Adrenal gland (tissue), 9 donors: ENCODE measurements at regions not wholly inside any gene's neighbourhood (a gene's known extent, or its start where the extent isn't known, plus 50 kb on each side); places are given as distances from the start of the nearest gene placed in this dataset.

Source experiments
- DNase-seq, 7 donors: peaks; one replicate each; pipeline ENCODE4 v3.0.0-alpha.2; 2019 to 2020
- H3K27ac ChIP-seq, 5 donors: fragments of 200-600 bp; sonication (generic) in 4 of 5; 1 replicate in 3 of 5; 2 replicates in 2 of 5; pipeline versions ENCODE4 v1.5.1 to v1.8.0; 2016 to 2020; ENCODE audit warnings: mild to moderate bottlenecking in 1 of 5
- H3K27me3 ChIP-seq: fragments of 200-600 bp; 2 replicates; pipeline ENCODE4 v1.8.0; 2021
- H3K36me3 ChIP-seq, 2 donors: fragments of 200-600 bp; replicated peaks in 1 of 2; 1 replicate in 1 of 2; 2 replicates in 1 of 2; pipeline versions ENCODE4 v1.5.1 to v1.8.0; 2018 to 2022
- H3K4me1 ChIP-seq, 2 donors: fragments of 200-600 bp; replicated peaks in 1 of 2; 1 replicate in 1 of 2; 2 replicates in 1 of 2; pipeline versions ENCODE4 v1.5.1 to v1.8.0; 2018 to 2021
- H3K4me3 ChIP-seq, 4 donors: fragments of 200-600 bp; sonication (generic) in 3 of 4; one replicate each; pipeline ENCODE4 v1.5.1; 2016 to 2018
- H3K9me3 ChIP-seq, 3 donors: fragments of 200-600 bp; sonication (generic) in 1 of 3; replicated peaks in 1 of 3; 1 replicate in 2 of 3; 2 replicates in 1 of 3; pipeline versions ENCODE4 v1.5.1 to v1.8.0; 2016 to 2021
- POLR2A ChIP-seq, 2 donors: fragments of 450-650 bp; IDR thresholded peaks; one replicate each; pipeline ENCODE4 v1.6.1; 2017; ENCODE audit warnings: antibody characterized with exemption in 2 of 2, mild to moderate bottlenecking in 2 of 2, moderate library complexity in 1 of 2
- WGBS, 4 donors: extraction: QIAGEN DNeasy Blood & Tissue Kit in 2 of 4; methylation state at CpG; one replicate each; pipeline versions ENCODE4 v1.1.5 to v1.1.7; 2013 to 2017; 5-methylcytosine and 5-hydroxymethylcytosine counted together
- intact Hi-C, 2 donors: fragments of 100-400 bp; cut with DNase I; formaldehyde crosslinking; loops; one replicate each; pipeline versions ENCODE4 v1.14.1 to v1.15.0; 2022 to 2023
- TF ChIP-seq, protein P1 (sequence below), 6 experiments: fragments of 450-650 bp in 4 of 6; fragments of 200-600 bp in 2 of 6; sonication (generic) in 1 of 6; IDR thresholded peaks; 1 replicate in 5 of 6; 2 replicates in 1 of 6; pipeline versions ENCODE4 v1.5.1 to v1.8.0; 2016 to 2021; ENCODE audit warnings: antibody characterized with exemption in 6 of 6, mild to moderate bottlenecking in 2 of 6, moderate library complexity in 1 of 6
- donor health status: healthy with polysubstance abuse.
- donor health status: Bipolar disorder and iron deficiency.
- donor health status: DM: yes; HTN: yes; CAD: no.
- donor health status: DM: no; HTN: no; CAD: no.
- donor health status: DM: no; HTN: no; CAD: no.

DNA sequence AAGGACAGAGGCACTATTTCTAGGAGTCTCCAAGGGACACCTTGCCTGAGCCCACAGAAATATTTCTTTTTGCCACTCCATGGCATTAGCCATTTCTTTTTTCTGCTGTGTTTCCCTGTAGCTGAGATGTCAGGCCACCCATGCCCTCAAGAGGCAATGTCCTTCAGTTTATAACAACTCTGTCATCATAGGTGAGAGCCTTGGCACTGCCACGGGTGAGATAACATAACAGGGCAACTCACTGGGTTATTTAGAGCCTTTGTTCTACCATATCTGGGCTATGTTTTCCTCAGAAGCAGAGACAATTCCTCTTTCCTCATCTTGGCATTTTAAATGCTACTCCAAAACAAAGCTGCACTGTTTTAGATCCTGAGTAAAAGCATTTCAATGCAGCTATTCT lies 99.9 kb upstream of the MAOA start:
- Histone ChIP-seq H3K36me3 (no peaks in the 10 kb centered on the region), H3K27me3 (peaks cover 16% of the 10 kb centered on the region), H3K4me3 (no peak overlapping the region), H3K27ac (no peak overlapping the region), H3K9me3 (no peaks in the 10 kb centered on the region), H3K4me1 (no peaks in the 10 kb centered on the region)
- WGBS, 4 donors = 27 to 44% (median 33%) methylated on average over 1 of the region's 1 CpG
- TF ChIP-seq, protein P1, sequence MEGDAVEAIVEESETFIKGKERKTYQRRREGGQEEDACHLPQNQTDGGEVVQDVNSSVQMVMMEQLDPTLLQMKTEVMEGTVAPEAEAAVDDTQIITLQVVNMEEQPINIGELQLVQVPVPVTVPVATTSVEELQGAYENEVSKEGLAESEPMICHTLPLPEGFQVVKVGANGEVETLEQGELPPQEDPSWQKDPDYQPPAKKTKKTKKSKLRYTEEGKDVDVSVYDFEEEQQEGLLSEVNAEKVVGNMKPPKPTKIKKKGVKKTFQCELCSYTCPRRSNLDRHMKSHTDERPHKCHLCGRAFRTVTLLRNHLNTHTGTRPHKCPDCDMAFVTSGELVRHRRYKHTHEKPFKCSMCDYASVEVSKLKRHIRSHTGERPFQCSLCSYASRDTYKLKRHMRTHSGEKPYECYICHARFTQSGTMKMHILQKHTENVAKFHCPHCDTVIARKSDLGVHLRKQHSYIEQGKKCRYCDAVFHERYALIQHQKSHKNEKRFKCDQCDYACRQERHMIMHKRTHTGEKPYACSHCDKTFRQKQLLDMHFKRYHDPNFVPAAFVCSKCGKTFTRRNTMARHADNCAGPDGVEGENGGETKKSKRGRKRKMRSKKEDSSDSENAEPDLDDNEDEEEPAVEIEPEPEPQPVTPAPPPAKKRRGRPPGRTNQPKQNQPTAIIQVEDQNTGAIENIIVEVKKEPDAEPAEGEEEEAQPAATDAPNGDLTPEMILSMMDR (IDR thresholded peaks at IDR 0.05) = no peak
- DNase-seq = no peak
- intact Hi-C loops = no loop called here

DNA sequence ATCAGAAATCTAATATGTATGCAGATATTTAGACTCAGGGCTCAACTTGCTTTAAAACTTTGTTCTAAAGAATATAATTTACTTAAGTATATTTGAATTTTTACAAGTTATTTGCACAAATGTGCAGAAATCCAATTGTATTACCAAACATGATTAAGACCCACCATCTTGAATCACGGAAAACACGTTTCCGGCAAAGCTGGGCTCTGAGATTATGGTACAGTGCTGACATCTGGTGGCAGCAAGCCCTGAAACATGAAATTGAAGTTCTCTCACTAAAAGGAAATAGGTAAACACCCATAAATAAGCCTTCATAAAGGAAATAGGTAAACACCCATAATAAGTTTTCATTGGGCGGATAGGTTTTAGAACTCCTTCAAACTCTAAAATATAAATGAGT lies 98.3 kb upstream of the MAOA start:
- intact Hi-C loops = no loop called here
- no peaks in the 10 kb centered on the region for H3K9me3 ChIP-seq

DNA sequence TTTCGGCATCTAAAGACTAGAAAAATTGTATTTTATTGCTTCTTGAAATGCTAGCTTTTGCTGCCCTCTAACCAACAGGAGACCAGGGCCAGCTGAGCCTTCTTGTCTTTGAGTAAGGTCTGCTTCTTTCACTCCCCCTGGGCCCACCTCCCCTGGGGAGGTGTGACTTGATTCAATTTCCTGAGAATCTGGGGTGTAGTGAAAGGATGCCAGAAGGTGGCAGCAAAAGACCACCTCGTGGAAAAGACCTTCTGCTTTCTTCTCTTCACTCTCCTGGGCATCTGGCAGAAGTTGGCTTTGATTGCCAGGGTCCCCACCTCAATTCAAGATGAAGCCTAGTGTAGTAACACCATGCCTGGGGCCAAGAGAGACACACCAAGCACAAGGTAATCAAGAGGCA lies 96.5 kb upstream of the MAOA start:
- peaks cover 10% of the 10 kb centered on the region for H3K27me3 ChIP-seq
- whole genome bisulfite sequencing, 4 donors = 47 to 50% (median 49%) methylated on average over 2 of the region's 2 CpGs
- H3K36me3 ChIP-seq = no peaks in the 10 kb centered on the region
- no peak overlapping the region for H3K4me3 ChIP-seq
- no peaks in the 10 kb centered on the region for H3K9me3 ChIP-seq
- TF ChIP-seq, protein P1 (IDR thresholded peaks at IDR 0.05) = peak; percentile 13 to 71 (median 54)
- no peak for TF ChIP-seq POLR2A (IDR thresholded peaks at IDR 0.05)
- intact Hi-C loops = loop anchor here in 1 of 2 donors (5.0 kb wide), 1 partner anchor 188 kb away; no protein-coding TSS in a partner anchor
- DNase-seq = peak; percentile 19 to 69 (median 43)
- no peaks in the 10 kb centered on the region for H3K4me1 ChIP-seq
- no peak overlapping the region for H3K27ac ChIP-seq

More for the DNA sequence above, 98.3 kb upstream of the MAOA start:
- Histone ChIP-seq H3K4me3 (peak overlapping the region in 1 of 4 donors; percentile 6), H3K36me3 (no peaks in the 10 kb centered on the region), H3K27ac (no peak overlapping the region), H3K27me3 (peaks cover 10% of the 10 kb centered on the region), H3K4me1 (no peaks in the 10 kb centered on the region)
- TF ChIP-seq POLR2A (IDR thresholded peaks at IDR 0.05) = no peak
- TF ChIP-seq, protein P1 (IDR thresholded peaks at IDR 0.05) = peak; percentile 56 to 71 (median 61)
- DNase-seq = peak; percentile 48 to 74 (median 63)
- 3 to 9% (median 5%) methylated on average over 4 of the region's 4 CpGs for WGBS, 4 donors

DNA sequence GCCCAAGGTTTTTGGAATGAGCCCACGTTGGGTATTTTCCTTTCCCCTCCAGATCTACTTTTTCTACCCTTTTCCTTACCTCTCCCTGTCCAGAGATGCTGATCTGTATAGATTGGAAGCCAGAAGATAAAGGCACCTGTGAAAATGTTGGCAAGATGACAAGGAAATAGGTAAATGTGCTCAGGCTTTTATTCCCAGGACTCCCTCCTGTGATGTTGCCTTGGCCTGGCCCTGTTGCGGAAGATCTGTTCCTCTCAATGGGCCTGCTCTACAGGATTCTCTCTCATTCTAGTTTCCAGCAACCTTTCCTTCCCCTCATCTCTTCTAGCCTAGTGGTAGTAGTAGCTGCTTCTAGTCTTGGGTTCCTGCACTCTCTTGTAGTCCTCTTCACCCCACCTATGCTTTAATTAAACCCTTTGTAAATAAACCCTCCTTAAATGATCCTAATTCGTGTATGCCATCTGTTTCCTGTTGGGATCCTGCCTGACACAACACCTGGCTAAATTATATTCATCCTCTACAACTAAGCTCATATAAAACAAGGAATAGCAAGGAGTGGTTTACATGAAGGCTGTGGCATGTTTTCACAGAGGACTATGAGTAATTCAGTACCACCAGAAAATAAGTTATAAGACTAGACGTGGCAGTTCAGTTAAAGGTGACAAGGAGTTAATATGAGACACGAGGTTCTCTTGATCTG lies 95.7 kb upstream of the MAOA start:
- no peaks in the 10 kb centered on the region for H3K4me1 ChIP-seq
- H3K27me3 ChIP-seq = peaks cover 10% of the 10 kb centered on the region
- 57 to 76% (median 70%) methylated on average over 5 of the region's 5 CpGs for WGBS, 4 donors
- H3K9me3 ChIP-seq = no peaks in the 10 kb centered on the region
- no peak overlapping the region for H3K27ac ChIP-seq
- intact Hi-C loops = loop anchor here in 1 of 2 donors (5.0 kb wide), 1 partner anchor 187 kb away; no protein-coding TSS in a partner anchor
- no peak for DNase-seq
- H3K36me3 ChIP-seq = no peaks in the 10 kb centered on the region
- TF ChIP-seq, protein P1 (IDR thresholded peaks at IDR 0.05) = no peak
- TF ChIP-seq POLR2A (IDR thresholded peaks at IDR 0.05) = no peak
- no peak overlapping the region for H3K4me3 ChIP-seq
